Lung (tissue), 11 donors: ENCODE measurements at regions not wholly inside any gene's neighbourhood (a gene's known extent, or its start where the extent isn't known, plus 50 kb on each side); places are given as distances from the start of the nearest gene placed in this dataset.

Experiments used
- ATAC-seq: fragments of 200-7000 bp; cut with Tn5 transposase; one replicate; pipeline ENCODE4 v1.9.1; 2020; ENCODE audit warnings: moderate number of reproducible peaks; ENCODE audit not compliant: insufficient read depth, low FRiP score
- DNase-seq, 3 donors: peaks; one replicate each; pipeline ENCODE4 v3.0.0-alpha.2; 2013 to 2017
- H3K27ac ChIP-seq, 2 donors: one replicate each; pipeline ENCODE4 v1.5.1; 2013; ENCODE audit warnings: mild to moderate bottlenecking in 2 of 2, moderate library complexity in 2 of 2, control low read depth in 1 of 2, inconsistent platforms in 1 of 2, low read depth in 1 of 2, low read length in 1 of 2
- H3K27me3 ChIP-seq, 3 donors: one replicate each; pipeline ENCODE4 v1.5.1; 2013; ENCODE audit warnings: low read length in 2 of 3; ENCODE audit not compliant: control insufficient read depth in 3 of 3, insufficient read depth in 3 of 3
- H3K36me3 ChIP-seq, 4 donors: one replicate each; pipeline ENCODE4 v1.5.1; 2013; ENCODE audit warnings: low read length in 4 of 4, mild to moderate bottlenecking in 1 of 4, moderate library complexity in 1 of 4; ENCODE audit not compliant: control insufficient read depth in 4 of 4, insufficient read depth in 4 of 4
- H3K4me1 ChIP-seq, 5 donors: one replicate each; pipeline ENCODE4 v1.5.1; 2013; ENCODE audit warnings: low read length in 5 of 5, mild to moderate bottlenecking in 2 of 5, moderate library complexity in 1 of 5; ENCODE audit not compliant: control insufficient read depth in 5 of 5, insufficient read depth in 5 of 5
- H3K4me3 ChIP-seq: one replicate; pipeline ENCODE4 v1.5.1; 2013; ENCODE audit warnings: mild to moderate bottlenecking, control low read depth, moderate library complexity
- H3K9ac ChIP-seq, 2 donors: one replicate each; pipeline ENCODE4 v1.5.1; 2013; ENCODE audit warnings: low read length in 2 of 2, control low read depth in 1 of 2; ENCODE audit not compliant: insufficient read depth in 1 of 2
- H3K9me3 ChIP-seq, 4 donors: one replicate each; pipeline ENCODE4 v1.5.1; 2013; ENCODE audit warnings: low read length in 3 of 4, mild to moderate bottlenecking in 1 of 4, moderate library complexity in 1 of 4; ENCODE audit not compliant: control insufficient read depth in 4 of 4, insufficient read depth in 3 of 4
- CTCF ChIP-seq: IDR thresholded peaks from 2 replicates; pipeline ENCODE4 v1.5.1; 2012; ENCODE audit warnings: mild to moderate bottlenecking; ENCODE audit errors: control extremely low read depth, extremely low read depth
- WGBS, 2 donors: extraction: QIAGEN DNeasy Blood & Tissue Kit; methylation state at CpG; one replicate each; pipeline ENCODE4 v1.1.7; 2013; 5-methylcytosine and 5-hydroxymethylcytosine counted together
- donor health status: control.
- donor health status: control.
- donor health status: Bipolar disorder and iron deficiency.
- donor health status: healthy.
- donor health status: DM: yes; HTN: yes; CAD: no.

- TF ChIP-seq CTCF: no peak
- no peak overlapping the region for H3K4me3 ChIP-seq
- H3K9ac ChIP-seq: no peak overlapping the region
- ATAC-seq (no peak), DNase-seq (no peak)
- peaks cover 0 to 9% (median 1%) of the 10 kb centered on the region in 5 donors for H3K4me1 ChIP-seq
- 90 to 91% methylated on average over 6 of the region's 6 CpGs for WGBS, 2 donors
- no peaks in the 10 kb centered on the region for H3K9me3 ChIP-seq
- H3K27me3 ChIP-seq: no peaks in the 10 kb centered on the region
- H3K36me3 ChIP-seq: no peaks in the 10 kb centered on the region
- H3K27ac ChIP-seq: no peak overlapping the region
Observed at GRCh38 chr1:96544051-96544830, 177.3 kb upstream of the PTBP2 start.

- WGBS, 2 donors: 58 to 78% methylated on average over 1 of the region's 1 CpG
- H3K27ac ChIP-seq: no peak overlapping the region
- no peak overlapping the region for H3K4me3 ChIP-seq
- ATAC-seq (no peak), DNase-seq (no peak)
- H3K36me3 ChIP-seq: no peaks in the 10 kb centered on the region
- H3K4me1 ChIP-seq: peaks cover 0 to 3% (median 0%) of the 10 kb centered on the region in 5 donors
- no peak for TF ChIP-seq CTCF
- no peaks in the 10 kb centered on the region for H3K27me3 ChIP-seq
- no peak overlapping the region for H3K9ac ChIP-seq
- H3K9me3 ChIP-seq: no peaks in the 10 kb centered on the region
Observed at GRCh38 chr1:96544831-96545221, 176.8 kb upstream of the PTBP2 start.

- no peak for DNase-seq
- no peak overlapping the region for H3K27ac ChIP-seq
- TF ChIP-seq CTCF: no peak
- WGBS, 2 donors: 88 to 92% methylated on average over 4 of the region's 4 CpGs
- ATAC-seq: no peak
- H3K27me3 ChIP-seq: no peaks in the 10 kb centered on the region
- H3K9ac ChIP-seq: no peak overlapping the region
- H3K9me3 ChIP-seq: no peaks in the 10 kb centered on the region
- H3K4me1 ChIP-seq: no peaks in the 10 kb centered on the region
- no peak overlapping the region for H3K4me3 ChIP-seq
- H3K36me3 ChIP-seq: no peaks in the 10 kb centered on the region
Observed at GRCh38 chr1:96545935-96546656, 175.5 kb upstream of the PTBP2 start.
